ENCODE measurements at regions not wholly inside any gene's neighbourhood (a gene's known extent, or its start where the extent isn't known, plus 50 kb on each side); places are given as distances from the start of the nearest gene placed in this dataset.
A peak's percentile ranks its signal among the peaks of the same experiment; 100 is the strongest.

GRCh38 chr12:30447061-30447750 lies 248.5 kb downstream of the IPO8 start:
- in situ Hi-C loops (cut with MboI; ENCODE audit: low pct_unique_long_range_greater_than_20kb, low sequenced_read_pairs), result no loop called here
- DNase-seq, result no peak

DNA sequence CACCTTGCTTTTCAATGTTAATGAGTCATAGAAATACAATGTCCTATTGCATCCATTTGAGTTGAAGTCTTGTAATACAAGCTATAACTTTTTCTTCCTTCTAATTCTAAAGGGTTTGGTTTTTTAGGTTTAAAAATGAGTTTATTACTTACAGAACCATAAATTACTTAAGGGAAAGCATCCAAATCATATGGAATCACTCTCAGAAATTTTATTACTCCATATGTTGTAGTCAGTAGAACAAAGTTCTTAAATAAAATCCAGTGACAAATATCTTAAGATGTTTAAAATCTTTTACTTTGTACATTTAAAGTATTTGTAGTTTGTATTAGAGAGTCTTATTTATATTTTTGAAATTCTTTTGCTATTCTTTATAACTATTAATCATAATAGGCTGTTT lies 253.2 kb downstream of the IPO8 start:
- in situ Hi-C loops (cut with MboI; ENCODE audit: low pct_unique_long_range_greater_than_20kb, low sequenced_read_pairs), result no loop called here
- DNase-seq, result no peak

DNA sequence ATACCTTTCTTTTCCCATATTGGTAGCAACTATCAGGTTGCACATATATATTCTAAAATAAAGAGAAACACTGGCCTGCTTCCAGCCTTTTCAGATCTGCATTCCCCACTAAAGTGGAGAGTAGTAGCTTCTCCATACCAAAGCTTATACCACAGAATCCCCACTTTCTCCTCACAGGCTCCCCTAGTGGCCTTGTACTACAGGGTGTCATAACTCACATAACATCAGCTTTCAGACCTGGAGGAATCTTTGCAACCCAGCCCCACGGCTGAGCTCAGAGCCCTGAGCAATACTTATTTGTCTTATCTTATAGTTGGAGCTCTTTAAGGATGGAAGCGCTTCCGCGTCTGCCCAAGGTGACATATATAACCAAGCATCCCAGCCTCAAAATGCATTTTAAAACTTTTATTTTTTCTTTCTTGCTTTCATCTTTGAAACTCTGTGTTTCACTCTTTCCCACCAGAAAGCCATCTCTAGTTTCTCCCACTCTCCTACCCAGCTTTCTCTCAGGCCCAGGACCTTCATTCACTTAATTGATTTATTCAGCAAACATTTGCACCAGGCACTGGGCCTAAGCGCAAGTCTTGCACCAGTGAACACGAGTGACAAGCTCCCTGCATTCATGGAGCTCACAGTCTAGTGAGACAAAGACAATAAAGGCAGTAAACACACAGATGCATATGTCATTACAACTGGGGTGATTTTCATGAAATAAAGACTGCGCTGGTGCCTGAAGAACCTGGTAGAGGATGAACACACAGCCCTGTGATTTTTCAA lies 254.7 kb downstream of the IPO8 start:
- DNase-seq, result peak; percentile 3
- in situ Hi-C loops (cut with MboI; ENCODE audit: low pct_unique_long_range_greater_than_20kb, low sequenced_read_pairs), result no loop called here

- DNase-seq, result no peak
- in situ Hi-C loops (cut with MboI; ENCODE audit: low pct_unique_long_range_greater_than_20kb, low sequenced_read_pairs), result no loop called here
Measured at GRCh38 chr12:30439201-30439600, 256.5 kb downstream of the IPO8 start.

DNA sequence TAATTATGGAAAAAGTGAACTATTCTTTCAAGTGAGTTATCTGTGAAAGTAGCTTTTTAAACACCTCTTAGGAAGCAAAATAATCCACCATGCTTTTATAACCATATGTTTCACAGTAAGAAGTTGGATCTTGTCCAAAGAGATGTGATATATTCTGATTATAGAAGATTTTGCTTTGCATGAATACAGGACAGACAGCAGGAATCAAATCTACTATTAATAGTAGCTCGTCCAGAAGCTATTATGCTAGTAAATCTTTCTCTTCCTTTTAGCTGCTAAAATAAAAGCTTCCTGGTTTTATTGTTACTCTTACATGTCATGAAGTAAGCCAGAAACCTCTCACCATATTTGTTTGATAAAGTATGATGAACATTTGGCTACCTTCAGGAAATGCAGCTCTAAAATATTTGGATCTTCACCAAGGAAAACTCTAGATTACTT lies 257.0 kb downstream of the IPO8 start:
- in situ Hi-C loops (cut with MboI; ENCODE audit: low pct_unique_long_range_greater_than_20kb, low sequenced_read_pairs), result no loop called here
- DNase-seq, result no peak

DNA sequence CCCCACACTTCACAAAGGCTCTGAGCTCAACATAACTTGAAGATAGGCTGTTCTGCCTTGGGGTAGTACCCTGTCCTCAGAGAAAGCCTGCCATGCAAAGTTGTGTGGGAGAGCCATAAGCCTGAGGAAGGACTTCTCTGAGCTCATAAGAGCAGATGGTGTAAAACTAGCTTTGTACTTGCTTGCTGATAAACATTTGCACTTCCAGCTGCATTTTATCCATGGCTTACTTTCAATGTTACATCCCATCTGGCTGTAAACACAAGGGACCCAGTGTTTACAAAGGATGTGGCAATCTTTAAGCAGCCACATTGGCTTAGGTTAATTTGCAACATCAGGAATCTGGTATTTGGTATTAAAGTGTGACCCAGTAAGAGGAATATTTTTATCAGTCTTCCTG lies 258.1 kb downstream of the IPO8 start:
- in situ Hi-C loops (cut with MboI; ENCODE audit: low pct_unique_long_range_greater_than_20kb, low sequenced_read_pairs), result no loop called here
- no peak for DNase-seq

DNA sequence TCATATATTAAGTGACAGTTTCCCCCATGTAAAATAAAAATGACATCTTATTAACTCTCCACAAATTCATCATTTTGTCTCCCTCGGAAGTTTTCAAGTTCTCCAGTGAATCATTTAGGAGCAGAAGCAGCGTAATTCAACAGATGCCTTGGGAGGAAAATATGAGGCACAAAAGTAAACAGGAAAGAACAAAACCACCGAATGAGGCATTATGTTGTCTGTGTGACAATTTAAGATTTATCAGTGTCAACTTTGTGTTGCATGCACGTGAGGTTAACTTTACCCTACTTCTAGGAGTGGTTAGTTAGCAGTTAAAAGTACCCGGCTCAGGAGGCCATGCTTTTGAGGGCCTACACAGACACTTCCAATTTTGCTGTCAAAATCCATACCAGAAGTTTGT lies 258.6 kb downstream of the IPO8 start:
- in situ Hi-C loops (cut with MboI; ENCODE audit: low pct_unique_long_range_greater_than_20kb, low sequenced_read_pairs), result no loop called here
- no peak for DNase-seq

DNA sequence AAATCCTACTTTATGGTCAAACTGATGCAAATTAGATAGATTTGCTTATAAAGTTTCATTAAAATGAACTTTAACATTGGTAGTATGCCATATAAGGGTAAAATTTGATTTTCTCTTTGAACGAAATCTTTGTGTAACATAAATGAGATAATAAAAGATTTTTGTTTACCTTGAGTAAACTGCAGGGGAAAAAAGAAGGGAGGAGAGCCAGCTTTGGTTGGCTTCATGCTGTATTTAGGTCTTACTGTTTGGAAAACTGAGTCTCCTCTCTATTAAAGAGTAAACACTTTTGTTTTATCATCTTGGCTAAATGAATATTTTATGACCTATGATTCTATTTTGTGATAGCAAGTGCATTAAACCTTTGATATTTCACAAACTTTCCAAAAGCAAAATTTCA lies 267.6 kb downstream of the IPO8 start:
- in situ Hi-C loops (cut with MboI; ENCODE audit: low pct_unique_long_range_greater_than_20kb, low sequenced_read_pairs), result no loop called here
- no peak for DNase-seq

DNA sequence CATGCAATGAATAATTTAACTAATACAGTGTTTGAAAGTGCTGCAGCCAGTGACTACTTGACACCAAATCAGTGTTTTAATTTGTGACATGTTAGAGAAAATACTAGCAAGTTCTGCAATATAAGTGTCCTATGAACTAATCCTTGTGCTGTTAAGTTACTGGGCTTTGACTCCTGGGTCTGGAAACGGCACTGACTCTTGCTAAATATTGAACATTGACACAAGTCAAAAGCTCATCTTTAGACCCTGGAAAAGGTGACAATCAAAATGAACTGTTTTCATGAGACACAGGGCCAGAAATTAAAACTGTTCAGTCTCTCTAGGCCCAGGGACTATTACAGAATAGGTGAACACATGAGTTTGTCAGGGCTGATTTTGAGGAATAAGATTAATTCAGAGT lies 268.1 kb downstream of the IPO8 start:
- in situ Hi-C loops (cut with MboI; ENCODE audit: low pct_unique_long_range_greater_than_20kb, low sequenced_read_pairs), result no loop called here
- DNase-seq, result no peak

DNA sequence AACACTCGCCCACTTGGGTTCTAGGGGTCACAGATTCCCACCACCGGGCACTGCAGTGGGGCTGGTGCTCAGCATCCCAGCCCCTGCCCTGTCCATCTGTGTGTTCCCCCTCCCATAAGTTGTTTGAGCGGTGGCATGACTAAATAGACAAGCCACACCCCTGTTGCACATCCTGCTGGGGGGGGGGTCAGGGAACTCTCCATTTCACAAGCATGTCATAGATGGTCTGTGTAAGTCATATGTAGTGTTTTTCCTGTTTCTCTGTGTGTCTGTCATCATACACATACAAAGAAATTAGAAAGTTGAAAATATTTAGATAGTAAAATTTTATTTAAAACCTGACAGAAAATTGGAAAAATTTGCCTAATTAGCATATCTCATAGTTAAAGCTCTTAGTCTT lies 270.2 kb downstream of the IPO8 start:
- in situ Hi-C loops (cut with MboI; ENCODE audit: low pct_unique_long_range_greater_than_20kb, low sequenced_read_pairs), result no loop called here

DNA sequence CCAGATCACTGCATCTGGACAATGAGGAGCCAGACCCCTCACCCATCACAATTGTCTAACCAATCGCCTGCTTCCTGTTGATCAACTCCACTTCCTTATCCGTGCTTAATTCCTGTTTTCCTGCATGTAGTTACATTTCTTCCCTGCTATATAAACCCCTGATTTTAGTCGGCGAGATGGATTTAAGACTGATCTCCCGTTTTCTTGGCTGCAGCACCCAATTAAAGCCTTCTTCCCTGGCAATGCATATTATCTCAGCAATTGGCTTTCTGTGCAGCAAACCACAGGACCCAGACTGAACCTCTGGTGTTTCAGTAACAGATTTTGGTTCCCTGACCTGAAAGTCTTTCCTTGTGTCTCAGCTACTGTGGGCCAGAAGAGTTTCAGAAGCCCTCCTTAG lies 272.3 kb downstream of the IPO8 start:
- no peak for DNase-seq
- in situ Hi-C loops (cut with MboI; ENCODE audit: low pct_unique_long_range_greater_than_20kb, low sequenced_read_pairs), result no loop called here

More for the DNA sequence above, 270.2 kb downstream of the IPO8 start:
- DNase-seq, result no peak

DNA sequence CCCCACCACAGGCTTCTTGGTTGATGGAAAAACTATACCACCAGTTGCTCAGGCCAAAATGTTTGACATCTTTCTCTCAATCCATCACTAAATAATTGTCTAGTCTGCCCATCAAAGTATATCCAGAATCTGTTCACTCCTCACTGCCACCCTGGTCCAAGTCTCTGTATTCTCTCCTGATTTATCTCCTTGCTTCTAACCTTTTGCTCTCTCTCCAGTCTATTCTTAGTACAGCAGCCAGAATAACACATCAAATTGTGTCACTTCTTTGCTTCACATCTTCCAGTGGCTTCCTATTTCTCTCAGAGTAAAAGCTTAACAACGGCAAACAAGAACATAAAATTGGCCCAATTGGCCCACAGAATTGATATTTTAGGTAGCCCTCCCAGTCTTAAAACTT lies 272.8 kb downstream of the IPO8 start:
- in situ Hi-C loops (cut with MboI; ENCODE audit: low pct_unique_long_range_greater_than_20kb, low sequenced_read_pairs), result no loop called here
- no peak for DNase-seq

DNA sequence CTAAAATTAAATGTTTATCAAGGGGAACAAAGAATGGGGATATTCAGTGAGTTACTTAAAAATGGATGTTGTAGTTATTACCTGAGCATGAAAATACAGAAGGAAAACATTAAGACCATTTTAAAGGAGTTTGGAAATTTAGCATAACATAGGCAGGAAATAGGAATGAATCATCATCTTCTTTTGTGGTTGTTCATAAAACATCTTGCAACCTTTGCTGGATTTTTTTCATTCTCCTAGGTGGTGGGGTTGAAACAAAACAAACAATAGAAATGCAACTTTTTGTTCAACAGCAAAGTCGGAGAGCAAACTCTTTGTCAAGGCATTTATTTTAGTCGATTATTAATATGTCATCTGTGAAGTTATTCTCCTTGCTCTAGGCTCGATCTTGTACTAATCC lies 275.1 kb downstream of the IPO8 start:
- in situ Hi-C loops (cut with MboI; ENCODE audit: low pct_unique_long_range_greater_than_20kb, low sequenced_read_pairs), result no loop called here
- DNase-seq, result no peak

DNA sequence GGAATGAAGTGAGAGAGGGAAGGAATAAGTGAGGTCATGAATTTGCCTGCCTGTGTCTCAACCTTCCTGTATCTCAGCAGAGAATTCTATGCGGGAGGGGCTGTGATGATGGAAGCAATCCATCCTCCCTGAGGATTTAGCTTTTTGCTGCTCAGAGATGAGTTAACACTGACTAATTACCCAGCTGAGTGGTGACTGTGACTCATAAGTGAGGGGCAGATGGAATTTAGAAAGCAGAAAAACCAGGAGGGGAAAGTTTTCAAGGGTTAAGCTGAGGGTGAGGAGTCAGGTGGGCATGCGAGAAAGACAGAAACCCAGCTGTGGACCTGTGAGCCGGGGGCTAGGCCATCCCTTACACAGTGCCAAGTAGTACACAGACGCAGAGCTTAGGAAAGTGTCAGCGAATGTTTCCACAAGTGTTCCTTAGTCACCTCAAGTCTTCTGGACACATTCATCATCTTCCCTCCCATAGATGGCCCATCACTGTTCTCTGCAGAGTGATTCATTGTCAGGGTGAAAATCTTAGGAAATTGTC lies 277.9 kb downstream of the IPO8 start:
- in situ Hi-C loops (cut with MboI; ENCODE audit: low pct_unique_long_range_greater_than_20kb, low sequenced_read_pairs), result no loop called here
- no peak for DNase-seq

DNA sequence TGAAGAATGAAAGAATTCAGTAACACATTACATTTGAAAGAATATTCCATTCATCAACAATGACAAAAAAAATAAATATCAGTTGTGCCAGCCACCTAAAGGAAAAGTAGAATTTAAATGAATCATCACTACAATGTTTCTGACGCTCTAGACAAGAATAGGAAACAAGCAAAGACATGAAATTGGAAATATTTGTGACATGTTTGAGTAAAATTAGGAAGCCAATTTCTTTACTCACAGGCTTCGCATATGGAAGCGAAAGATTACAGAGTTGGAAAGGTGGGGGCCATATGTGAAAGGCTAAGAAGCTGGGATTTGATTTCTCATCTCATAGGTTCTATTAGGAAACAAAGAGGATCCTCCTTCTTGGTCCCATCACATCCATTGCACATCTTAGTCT lies 279.0 kb downstream of the IPO8 start:
- no peak for DNase-seq
- in situ Hi-C loops (cut with MboI; ENCODE audit: low pct_unique_long_range_greater_than_20kb, low sequenced_read_pairs), result no loop called here

DNA sequence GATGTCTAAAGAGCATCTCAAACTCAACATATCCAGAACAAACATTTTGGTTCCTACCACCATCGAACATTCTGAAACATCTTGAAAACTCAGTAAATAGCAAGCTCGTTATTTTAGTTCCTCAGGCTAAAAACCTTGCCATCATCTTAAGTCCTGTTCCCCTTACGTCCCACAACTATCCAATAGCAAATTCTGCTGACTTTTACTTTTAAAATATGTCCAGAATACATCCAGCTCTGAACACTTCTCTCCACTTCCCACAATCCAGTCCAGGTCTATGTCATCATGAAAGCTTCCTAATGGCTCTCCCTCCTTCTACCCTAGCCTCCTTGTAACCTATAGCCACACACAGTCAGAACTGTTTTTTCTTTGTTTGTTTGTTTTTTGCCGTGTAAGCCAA lies 279.9 kb downstream of the IPO8 start:
- in situ Hi-C loops (cut with MboI; ENCODE audit: low pct_unique_long_range_greater_than_20kb, low sequenced_read_pairs), result no loop called here

DNA sequence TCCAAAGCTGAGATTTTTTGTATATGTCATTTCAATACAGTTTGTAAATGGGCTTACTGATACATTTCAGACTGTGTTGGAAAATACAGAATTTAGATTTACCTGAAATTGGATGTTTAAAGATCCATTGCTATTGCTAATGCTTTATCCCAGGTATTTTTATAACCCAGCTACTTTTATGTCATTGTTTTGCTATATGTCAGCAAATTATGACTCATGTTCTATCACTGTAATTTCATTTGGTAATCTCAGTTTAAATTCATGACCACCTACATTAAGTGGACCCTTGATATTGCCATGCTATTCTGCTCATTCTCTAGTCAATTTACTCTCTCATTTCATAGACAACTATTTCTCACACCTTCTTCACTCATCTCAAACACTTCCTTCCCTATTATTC lies 281.2 kb downstream of the IPO8 start:
- in situ Hi-C loops (cut with MboI; ENCODE audit: low pct_unique_long_range_greater_than_20kb, low sequenced_read_pairs), result no loop called here
- no peak for DNase-seq

More for the DNA sequence above, 279.9 kb downstream of the IPO8 start:
- no peak for DNase-seq

DNA sequence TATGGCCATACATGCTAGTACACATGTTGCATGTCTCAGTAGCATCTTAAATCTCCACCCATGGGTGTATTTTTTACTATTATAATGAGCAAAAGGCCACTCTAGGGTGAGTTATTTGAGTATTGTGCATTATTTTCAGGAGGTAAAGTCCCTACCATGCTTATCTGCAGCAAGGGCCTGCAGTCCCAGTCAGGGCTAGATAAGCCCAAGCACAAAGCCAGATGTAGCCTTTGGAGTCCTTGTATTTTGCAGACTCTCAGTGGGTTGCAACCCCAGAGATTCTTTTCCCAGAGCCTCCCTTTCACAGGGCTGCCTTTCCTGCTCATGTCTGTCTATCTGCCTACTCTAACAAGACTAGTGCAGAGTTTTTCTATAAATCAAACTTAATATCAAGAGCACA lies 295.3 kb downstream of the IPO8 start:
- no peak for DNase-seq
- in situ Hi-C loops (cut with MboI; ENCODE audit: low pct_unique_long_range_greater_than_20kb, low sequenced_read_pairs), result no loop called here

DNA sequence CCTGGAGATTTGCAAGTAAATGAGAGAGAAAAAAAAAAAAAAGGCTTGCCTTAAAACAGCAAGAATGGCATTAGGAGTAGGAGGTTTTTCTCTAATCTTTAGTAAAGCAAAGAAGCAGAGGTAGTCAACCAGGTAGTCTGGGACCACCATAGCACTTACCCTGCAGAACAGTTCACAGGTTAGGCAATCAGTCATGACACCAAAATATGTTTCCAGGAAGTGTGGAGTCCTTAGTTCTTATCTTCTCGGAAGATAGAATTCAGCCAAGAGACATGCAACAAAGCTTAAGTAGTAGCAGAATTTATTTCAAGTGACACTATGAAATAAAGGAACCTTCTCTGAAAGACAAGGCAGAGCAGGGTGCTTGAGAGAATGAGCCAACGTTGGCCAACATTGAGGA lies 295.8 kb downstream of the IPO8 start:
- in situ Hi-C loops (cut with MboI; ENCODE audit: low pct_unique_long_range_greater_than_20kb, low sequenced_read_pairs), result no loop called here
- DNase-seq, result no peak

- DNase-seq, result no peak
- in situ Hi-C loops (cut with MboI; ENCODE audit: low pct_unique_long_range_greater_than_20kb, low sequenced_read_pairs), result no loop called here
Measured at GRCh38 chr12:30396576-30396975, 299.1 kb downstream of the IPO8 start.

DNA sequence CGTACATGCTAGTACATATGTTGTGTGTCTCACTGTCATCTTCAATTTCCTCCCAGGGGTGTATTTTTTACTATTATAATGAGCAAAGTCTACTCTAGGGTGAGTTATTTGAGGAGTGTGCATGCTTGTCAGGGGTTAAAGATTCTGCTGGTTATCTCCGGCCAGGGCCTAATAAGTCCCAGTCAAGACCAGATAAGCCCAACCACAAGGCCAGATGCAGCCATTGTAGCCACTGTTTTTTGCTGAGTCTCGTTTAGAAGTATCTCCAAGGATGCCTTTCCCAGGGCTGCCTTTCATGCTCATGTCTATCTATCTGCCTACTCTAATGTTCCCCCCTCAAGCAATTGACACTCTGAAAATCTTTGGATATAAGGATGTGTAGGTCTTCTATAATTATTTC lies 300.5 kb downstream of the IPO8 start:
- no peak for DNase-seq
- in situ Hi-C loops (cut with MboI; ENCODE audit: low pct_unique_long_range_greater_than_20kb, low sequenced_read_pairs), result no loop called here

Data from KBM-7 (cell line).